K562 (cell line): ENCODE measurements at regions not wholly inside any gene's neighbourhood (a gene's known extent, or its start where the extent isn't known, plus 50 kb on each side); places are given as distances from the start of the nearest gene placed in this dataset.

Experiments used
- ATAC-seq: fragments of 200-7000 bp; cut with Tn5 transposase; 3 replicates; pipeline ENCODE4 v1.9.1; 2020; ENCODE audit warnings: moderate library complexity
- BruUV-seq: library from RNA; stranded (reverse); fragments of 400-500 nt; replicated peaks from 2 replicates; lab custom pipeline; 2021; lab: Mats Ljungman, UMichigan
- CTCF ChIA-PET: fragments of 300-600 bp; formaldehyde crosslinking; extraction: SDS; loops from one replicate; lab custom pipeline; 2021; ENCODE audit warnings: low intra/inter-chr PET ratio; lab: Yijun Ruan, JAX
- POLR2A ChIA-PET: fragments of 300-600, 350-650 bp; sonication (Branson Sonifier 250); formaldehyde crosslinking; extraction: SDS; loops from one replicate; lab custom pipeline; 2021; ENCODE audit warnings: antibody characterized with exemption, inconsistent platforms; lab: Yijun Ruan, JAX
- DNase-seq, 4 experiments: peaks; one replicate each; pipeline versions ENCODE4 v3.0.0 to v3.0.0-alpha.2; 2011 to 2018; ENCODE audit warnings: low spot score in 3 of 4, mixed read lengths in 3 of 4; ENCODE audit errors: extremely low read depth in 1 of 4
- FAIRE-seq: peaks from 2 replicates; lab custom pipeline; 2011; peaks lifted over from hg19 to GRCh38; lab: Jason Lieb, UNC
- H2AFZ ChIP-seq: 2 replicates; pipeline ENCODE4 v1.6.0; 2011; ENCODE audit warnings: low read depth, low read length, control low read depth, inconsistent platforms
- H3K27ac ChIP-seq: fragments of 200-600 bp; 3 replicates; pipeline ENCODE4 v1.8.0; 2011; ENCODE audit warnings: low read depth, mild to moderate bottlenecking, control low read depth, inconsistent platforms, low read length, moderate library complexity, mixed read lengths; ENCODE audit errors: extremely low read depth
- H3K27me3 ChIP-seq, 2 experiments: fragments of 300-600 bp in 1 of 2; 2 replicates in 1 of 2; 3 replicates in 1 of 2; pipeline versions ENCODE4 v1.6.0 to v1.8.0; 2011; ENCODE audit warnings: inconsistent platforms in 2 of 2, low read length in 2 of 2, mild to moderate bottlenecking in 1 of 2, mixed read lengths in 1 of 2, moderate library complexity in 1 of 2; ENCODE audit not compliant: control insufficient read depth in 2 of 2, insufficient read depth in 2 of 2
- H3K36me3 ChIP-seq: fragments of 300-600 bp; 3 replicates; pipeline ENCODE4 v1.8.0; 2011; ENCODE audit warnings: mild to moderate bottlenecking, low read length, inconsistent platforms; ENCODE audit not compliant: control insufficient read depth, insufficient read depth
- H3K4me1 ChIP-seq, 2 experiments: fragments of 200-600 bp in 1 of 2; replicated peaks in 1 of 2; 2 replicates in 1 of 2; 3 replicates in 1 of 2; pipeline versions ENCODE4 v1.5.1 to v1.8.0; 2011; ENCODE audit warnings: inconsistent platforms in 2 of 2, low read length in 2 of 2, mild to moderate bottlenecking in 1 of 2, mixed read lengths in 1 of 2, moderate library complexity in 1 of 2; ENCODE audit not compliant: control insufficient read depth in 2 of 2, insufficient read depth in 2 of 2
- H3K4me2 ChIP-seq: 2 replicates; pipeline ENCODE4 v1.6.1; 2011; ENCODE audit warnings: low read length, control low read depth, inconsistent platforms, mixed read lengths; ENCODE audit not compliant: insufficient read depth
- H3K4me3 ChIP-seq: fragments of 200-600 bp; sonication (generic), shearing (Covaris generic); 2 replicates; pipeline ENCODE4 v1.5.1; 2016; ENCODE audit warnings: control low read depth, inconsistent platforms
- H3K79me2 ChIP-seq: fragments of 200-600 bp; 3 replicates; pipeline ENCODE4 v1.8.0; 2011; ENCODE audit warnings: low read length, inconsistent platforms; ENCODE audit not compliant: control insufficient read depth, insufficient read depth
- H3K9ac ChIP-seq, 2 experiments: 2 replicates each; pipeline versions ENCODE4 v1.6.0 to v1.6.1; 2011; ENCODE audit warnings: low read depth in 2 of 2, low read length in 2 of 2, control low read depth in 1 of 2, inconsistent platforms in 1 of 2, mild to moderate bottlenecking in 1 of 2, mixed read lengths in 1 of 2; ENCODE audit not compliant: insufficient read depth in 1 of 2
- H3K9me1 ChIP-seq: one replicate; pipeline ENCODE4 v1.6.0; 2011; ENCODE audit warnings: inconsistent platforms, mild to moderate bottlenecking, low read length, moderate library complexity; ENCODE audit not compliant: control insufficient read depth, insufficient read depth
- H3K9me3 ChIP-seq: replicated peaks from 2 replicates; pipeline ENCODE4 v1.5.1; 2011; ENCODE audit warnings: low read depth, low read length, inconsistent platforms; ENCODE audit not compliant: control insufficient read depth, insufficient read depth
- H4K20me1 ChIP-seq: replicated peaks from 2 replicates; pipeline ENCODE4 v1.6.1; 2011; ENCODE audit warnings: low read length, inconsistent platforms, mixed read lengths; ENCODE audit not compliant: control insufficient read depth, insufficient read depth
- BACH1 ChIP-seq: fragments of 200-800 bp; sonication (Bioruptor generic); IDR thresholded peaks from 2 replicates; pipeline ENCODE4 v1.6.1; 2016; ENCODE audit warnings: missing genetic modification characterization, missing compliant biosample characterization
- DMBX1 ChIP-seq: fragments of 250-450 bp; sonication (Bioruptor Pico); IDR thresholded peaks from 2 replicates; pipeline ENCODE4 v1.8.0; 2022; ENCODE audit warnings: inconsistent platforms, mild to moderate bottlenecking, moderate library complexity, borderline replicate concordance
- KHSRP ChIP-seq: fragments of 450-650 bp; IDR thresholded peaks from 2 replicates; pipeline ENCODE4 v1.6.1; 2017
- MBD1 ChIP-seq: fragments of 250-450 bp; sonication (Bioruptor Pico); IDR thresholded peaks from 2 replicates; pipeline ENCODE4 v1.8.0; 2022; ENCODE audit warnings: inconsistent platforms
- NCOA4 ChIP-seq: fragments of 450-650 bp; IDR thresholded peaks from 2 replicates; pipeline ENCODE4 v1.6.1; 2018; ENCODE audit warnings: mild to moderate bottlenecking; ENCODE audit not compliant: partially characterized antibody
- PRPF4 ChIP-seq: fragments of 200-400 bp; formaldehyde crosslinking; IDR thresholded peaks from one replicate; pipeline ENCODE4 v1.6.1; 2017; ENCODE audit warnings: low read length, low read depth, mild to moderate bottlenecking; ENCODE audit not compliant: insufficient read depth, poor library complexity, severe bottlenecking
- SIRT6 ChIP-seq: IDR thresholded peaks from one replicate; pipeline ENCODE4 v1.6.1; 2012; ENCODE audit warnings: low read depth, mild to moderate bottlenecking, control low read depth, inconsistent platforms, low read length, moderate library complexity
- USF2 ChIP-seq: sonication (generic); formaldehyde crosslinking; IDR thresholded peaks from 2 replicates; pipeline ENCODE4 v1.5.0; 2020; ENCODE audit warnings: missing genetic modification reagents
- ZBTB2 ChIP-seq: fragments of 450-650 bp; IDR thresholded peaks from 2 replicates; pipeline ENCODE4 v1.6.1; 2016; ENCODE audit warnings: antibody characterized with exemption
- ZNF592 ChIP-seq: fragments of 450-650 bp; IDR thresholded peaks from 2 replicates; pipeline ENCODE4 v1.6.1; 2017; ENCODE audit warnings: antibody characterized with exemption, mild to moderate bottlenecking
- WGBS: fragments of 100-300 bp; shearing (Covaris generic); methylation state at CpG from one replicate; pipeline ENCODE4 v1.1.6; 2016; ENCODE audit warnings: low coverage, mixed read lengths; ENCODE audit not compliant: insufficient coverage; ENCODE audit errors: missing lambda C conversion rate; 5-methylcytosine and 5-hydroxymethylcytosine counted together
- in situ Hi-C: fragments of 300-500 bp; cut with MboI; formaldehyde crosslinking; loops from 4 replicates; pipeline ENCODE4 v1.15.0; 2018; ENCODE audit warnings: inconsistent platforms, mixed read lengths
- intact Hi-C: fragments of 100-400 bp; cut with micrococcal nuclease; formaldehyde crosslinking; loops from 2 replicates; pipeline ENCODE4 v1.14.2; 2022

DNA sequence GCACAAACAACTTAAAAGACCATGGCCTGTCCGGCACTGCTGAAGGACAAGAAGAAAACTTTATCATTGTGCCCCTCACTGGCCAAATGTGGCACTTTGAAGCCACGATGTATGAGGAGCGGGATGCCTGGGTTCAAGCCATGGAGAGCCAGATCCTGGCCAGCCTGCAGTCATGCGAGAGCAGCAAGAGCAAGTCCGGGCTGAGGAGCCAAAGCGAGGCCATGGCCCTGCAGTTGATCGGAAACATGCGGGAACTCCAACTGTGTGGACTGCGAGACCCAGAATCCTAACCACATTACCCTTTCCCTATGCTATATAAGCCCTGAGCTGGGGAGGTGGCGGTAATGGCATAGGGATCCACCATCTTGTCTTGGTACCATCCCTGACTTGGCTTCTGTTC is 497.9 kb downstream of the ANXA1 start:
- no TSS peak for BruUV-seq

More for the DNA sequence above, 497.9 kb downstream of the ANXA1 start:
- intact Hi-C loops (no loop called here), in situ Hi-C loops (no loop called here)
- Histone ChIP-seq H3K9me1 (no peaks in the 10 kb centered on the region), H3K27ac (no peak overlapping the region), H3K36me3 (no peaks in the 10 kb centered on the region), H4K20me1 (no peaks in the 10 kb centered on the region), H2AFZ (no peak overlapping the region), H3K9ac (no peak overlapping the region), H3K9me3 (no peaks in the 10 kb centered on the region), H3K79me2 (no peaks in the 10 kb centered on the region), H3K4me1 (no peaks in the 10 kb centered on the region), H3K4me2 (no peak overlapping the region), H3K4me3 (no peak overlapping the region), H3K27me3 (no peaks in the 10 kb centered on the region)
- 32% methylated on average over 9 of the region's 10 CpGs for WGBS
- no peak for FAIRE-seq
- CTCF ChIA-PET, result no interaction called here
- ATAC-seq, result no peak
- no peak for DNase-seq
- TF ChIP-seq NCOA4 (no peak), MBD1 (CRISPR knock-in tag) (no peak), BACH1 (no peak), ZNF592 (no peak), ZBTB2 (no peak), KHSRP (no peak), PRPF4 (no peak), SIRT6 (no peak), DMBX1 (CRISPR knock-in tag) (no peak), USF2 (CRISPR knock-in tag) (no peak)
- POLR2A ChIA-PET, result no interaction called here
